OCI-LY1 (cell line): ENCODE measurements at regions not wholly inside any gene's neighbourhood (a gene's known extent, or its start where the extent isn't known, plus 50 kb on each side); places are given as distances from the start of the nearest gene placed in this dataset.

Experiments used
- H2AFZ ChIP-seq: fragments of 200-600 bp; sonication (generic), shearing (Covaris generic); 2 replicates; pipeline ENCODE4 v1.6.0; 2014; ENCODE audit warnings: antibody characterized with exemption, mild to moderate bottlenecking, low read length
- H3F3A ChIP-seq: fragments of 200-600 bp; sonication (generic), shearing (Covaris generic); 2 replicates; pipeline ENCODE4 v1.6.0; 2014; ENCODE audit warnings: mild to moderate bottlenecking, antibody characterized with exemption, low read length, moderate library complexity; ENCODE audit not compliant: insufficient read depth
- H3K27ac ChIP-seq: fragments of 200-600 bp; sonication (generic); 2 replicates; pipeline ENCODE4 v1.5.1; 2014; ENCODE audit warnings: low read length, mixed run types, mild to moderate bottlenecking, low read depth; ENCODE audit not compliant: poor library complexity, severe bottlenecking
- H3K27me3 ChIP-seq: fragments of 200-600 bp; sonication (generic); 2 replicates; pipeline ENCODE4 v1.6.0; 2014; ENCODE audit warnings: antibody characterized with exemption, mild to moderate bottlenecking, low read length, moderate library complexity; ENCODE audit not compliant: insufficient read depth
- H3K36me3 ChIP-seq: fragments of 200-600 bp; sonication (generic); 2 replicates; pipeline ENCODE4 v1.6.1; 2014; ENCODE audit warnings: mild to moderate bottlenecking, antibody characterized with exemption, low read length, moderate library complexity, mixed read lengths; ENCODE audit not compliant: insufficient read depth
- H3K4me1 ChIP-seq: fragments of 200-600 bp; sonication (generic); 2 replicates; pipeline ENCODE4 v1.5.1; 2014; ENCODE audit warnings: mild to moderate bottlenecking, low read length, moderate library complexity; ENCODE audit not compliant: insufficient read depth, severe bottlenecking
- H3K4me2 ChIP-seq: fragments of 200-600 bp; sonication (generic), shearing (Covaris generic); 2 replicates; pipeline ENCODE4 v1.6.1; 2014; ENCODE audit warnings: low read length
- H3K4me3 ChIP-seq: fragments of 200-600 bp; sonication (generic); 2 replicates; pipeline ENCODE4 v1.5.1; 2014; ENCODE audit warnings: low read length, low read depth, mild to moderate bottlenecking, mixed read lengths; ENCODE audit not compliant: poor library complexity, severe bottlenecking
- H3K79me2 ChIP-seq: fragments of 200-600 bp; shearing (Covaris generic); 2 replicates; pipeline ENCODE4 v1.6.1; 2016; ENCODE audit warnings: mixed run types, low read length, mixed read lengths; ENCODE audit not compliant: insufficient read depth
- H3K9ac ChIP-seq: fragments of 200-600 bp; sonication (generic), shearing (Covaris generic); 2 replicates; pipeline ENCODE4 v1.6.1; 2014; ENCODE audit warnings: mild to moderate bottlenecking, low read length, mixed read lengths
- H3K9me2 ChIP-seq: fragments of 200-600 bp; sonication (generic), shearing (Covaris generic); 2 replicates; pipeline ENCODE4 v1.6.1; 2014; ENCODE audit warnings: low read depth, mild to moderate bottlenecking, low read length, mixed read lengths
- H3K9me3 ChIP-seq: fragments of 200-600 bp; shearing (Covaris generic); 2 replicates; pipeline ENCODE4 v1.6.1; 2014; ENCODE audit warnings: low read length, mixed read lengths
- H4K20me1 ChIP-seq: fragments of 200-600 bp; sonication (generic), shearing (Covaris generic); 2 replicates; pipeline ENCODE4 v1.6.0; 2016; ENCODE audit warnings: mild to moderate bottlenecking, low read length; ENCODE audit not compliant: insufficient read depth
- CTCF ChIP-seq: fragments of 200-600 bp; sonication (generic), shearing (Covaris generic); IDR thresholded peaks from 2 replicates; pipeline ENCODE4 v1.5.1; 2017; ENCODE audit warnings: mild to moderate bottlenecking, antibody characterized with exemption, low read length, moderate library complexity, mixed read lengths
- EZH2 ChIP-seq: fragments of 200-600 bp; sonication (generic), shearing (Covaris generic); IDR thresholded peaks from 2 replicates; pipeline ENCODE4 v1.8.0; 2017; ENCODE audit warnings: borderline replicate concordance, mixed run types, mild to moderate bottlenecking, antibody characterized with exemption, low read length, moderate library complexity, mixed read lengths

DNA sequence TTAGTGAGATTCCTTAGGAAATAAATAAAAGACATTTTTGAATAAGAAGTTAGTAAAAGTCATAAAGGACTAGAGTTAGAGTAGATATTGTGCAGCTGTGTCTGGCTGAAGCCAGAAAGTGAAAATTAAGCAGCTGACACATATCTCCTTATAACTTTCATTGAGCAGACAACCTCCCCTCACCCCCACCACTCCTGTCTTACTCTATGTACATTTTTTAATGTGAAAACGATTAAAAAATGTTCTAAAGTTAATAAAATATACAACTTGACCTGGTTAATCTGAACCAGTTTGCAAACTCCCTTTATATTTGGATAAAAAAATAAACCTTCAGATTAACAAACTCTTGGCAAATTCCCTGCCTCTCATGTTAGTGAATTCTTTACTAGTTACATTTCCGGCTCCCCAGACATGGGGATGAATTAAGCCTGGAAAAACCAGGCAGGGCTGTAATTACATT, 462.8 kb downstream of the MEIS1 start:
- no peaks in the 10 kb centered on the region for H3K4me1 ChIP-seq
- TF ChIP-seq CTCF, result no peak
- no peak for TF ChIP-seq EZH2
- no peaks in the 10 kb centered on the region for H4K20me1 ChIP-seq
- no peak overlapping the region for H3K4me2 ChIP-seq
- no peaks in the 10 kb centered on the region for H3K9me2 ChIP-seq
- H2AFZ ChIP-seq, result no peak overlapping the region
- H3K4me3 ChIP-seq, result no peak overlapping the region
- H3K36me3 ChIP-seq, result no peaks in the 10 kb centered on the region
- no peaks in the 10 kb centered on the region for H3F3A ChIP-seq
- H3K79me2 ChIP-seq, result no peaks in the 10 kb centered on the region
- H3K9ac ChIP-seq, result no peak overlapping the region
- no peaks in the 10 kb centered on the region for H3K27me3 ChIP-seq
- H3K9me3 ChIP-seq, result no peaks in the 10 kb centered on the region
- H3K27ac ChIP-seq, result no peak overlapping the region

DNA sequence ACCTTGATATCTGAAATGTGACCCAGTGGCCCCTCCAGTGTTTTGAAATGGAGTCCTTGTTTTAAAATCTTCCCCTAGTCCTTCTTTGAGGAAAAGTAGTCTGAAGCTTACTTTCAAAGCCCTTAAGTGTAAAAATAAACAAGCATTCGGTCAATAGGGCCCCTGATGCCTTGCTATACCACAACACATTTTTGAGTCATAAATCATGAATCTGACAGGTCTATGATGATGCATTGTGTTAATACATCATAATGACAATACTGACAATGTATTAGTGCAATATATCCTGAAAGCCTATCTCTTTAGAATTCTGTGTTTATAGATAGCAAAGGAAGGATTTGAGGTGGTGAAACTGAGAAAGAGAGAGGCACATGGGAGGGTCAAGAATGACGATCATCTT, 464.2 kb downstream of the MEIS1 start:
- H3K9me3 ChIP-seq, result no peaks in the 10 kb centered on the region
- no peaks in the 10 kb centered on the region for H3F3A ChIP-seq
- no peaks in the 10 kb centered on the region for H3K27me3 ChIP-seq
- no peaks in the 10 kb centered on the region for H3K79me2 ChIP-seq
- H3K4me3 ChIP-seq, result no peak overlapping the region
- no peaks in the 10 kb centered on the region for H4K20me1 ChIP-seq
- no peaks in the 10 kb centered on the region for H3K4me1 ChIP-seq
- H3K36me3 ChIP-seq, result no peaks in the 10 kb centered on the region
- no peak overlapping the region for H3K9ac ChIP-seq
- H2AFZ ChIP-seq, result no peak overlapping the region
- H3K27ac ChIP-seq, result no peak overlapping the region
- no peak overlapping the region for H3K4me2 ChIP-seq
- TF ChIP-seq CTCF (no peak), EZH2 (no peak)
- no peaks in the 10 kb centered on the region for H3K9me2 ChIP-seq

- H3K27ac ChIP-seq, result no peak overlapping the region
- no peak for TF ChIP-seq EZH2
- no peak for TF ChIP-seq CTCF
- H3K79me2 ChIP-seq, result no peaks in the 10 kb centered on the region
- no peak overlapping the region for H3K4me2 ChIP-seq
- H3K9ac ChIP-seq, result no peak overlapping the region
- H3K36me3 ChIP-seq, result no peaks in the 10 kb centered on the region
- H3K4me3 ChIP-seq, result no peak overlapping the region
- H3F3A ChIP-seq, result no peaks in the 10 kb centered on the region
- no peaks in the 10 kb centered on the region for H4K20me1 ChIP-seq
- H3K27me3 ChIP-seq, result no peaks in the 10 kb centered on the region
- H3K9me3 ChIP-seq, result no peaks in the 10 kb centered on the region
- no peak overlapping the region for H2AFZ ChIP-seq
- H3K4me1 ChIP-seq, result no peaks in the 10 kb centered on the region
- no peaks in the 10 kb centered on the region for H3K9me2 ChIP-seq
These were observed 464.7 kb downstream of the MEIS1 start for GRCh38 chr2:66899648-66900047.
